Transverse colon (tissue), 4 donors: ENCODE measurements at regions not wholly inside any gene's neighbourhood (a gene's known extent, or its start where the extent isn't known, plus 50 kb on each side); places are given as distances from the start of the nearest gene placed in this dataset.

Source experiments
- DNase-seq: peaks from one replicate; pipeline ENCODE4 v3.0.0-alpha.2; 2019
- H3K27ac ChIP-seq, 4 donors: fragments of 200-600 bp; sonication (generic); 2 replicates each; pipeline ENCODE4 v1.5.1; 2016 to 2018; ENCODE audit warnings: inconsistent platforms in 4 of 4
- H3K27me3 ChIP-seq: fragments of 200-600 bp; sonication (generic); 2 replicates; pipeline ENCODE4 v1.5.1; 2017; ENCODE audit warnings: inconsistent platforms
- H3K36me3 ChIP-seq, 4 donors: fragments of 200-600 bp; sonication (generic); 2 replicates each; pipeline ENCODE4 v1.5.1; 2017 to 2019; ENCODE audit warnings: inconsistent platforms in 4 of 4
- H3K4me1 ChIP-seq, 4 donors: fragments of 200-600 bp; sonication (generic); 2 replicates each; pipeline ENCODE4 v1.5.1; 2017 to 2020; ENCODE audit warnings: inconsistent platforms in 4 of 4
- H3K4me3 ChIP-seq, 4 donors: fragments of 200-600 bp; sonication (generic); 1 replicate in 1 of 4; 2 replicates in 3 of 4; pipeline versions ENCODE4 v1.5.1 to v1.6.1; 2017 to 2019; ENCODE audit warnings: inconsistent platforms in 4 of 4
- H3K9me3 ChIP-seq, 2 donors: fragments of 200-600 bp; sonication (generic); 2 replicates each; pipeline ENCODE4 v1.5.1; 2017 to 2019; ENCODE audit warnings: inconsistent platforms in 2 of 2
- CTCF ChIP-seq, 5 experiments: fragments of 200-600 bp in 3 of 5; fragments of 450-650 bp in 2 of 5; sonication (generic) in 3 of 5; IDR thresholded peaks; 1 replicate in 2 of 5; 2 replicates in 3 of 5; pipeline ENCODE4 v1.5.1; 2016 to 2017; ENCODE audit warnings: antibody characterized with exemption in 5 of 5, inconsistent platforms in 3 of 5, mild to moderate bottlenecking in 2 of 5, moderate library complexity in 1 of 5
- EP300 ChIP-seq: sonication (generic); formaldehyde crosslinking; IDR thresholded peaks from one replicate; pipeline ENCODE4 v1.6.1; 2017; ENCODE audit warnings: antibody characterized with exemption, low read depth
- POLR2A ChIP-seq: fragments of 450-650 bp; IDR thresholded peaks from one replicate; pipeline ENCODE4 v1.6.1; 2016; ENCODE audit warnings: antibody characterized with exemption, mild to moderate bottlenecking, moderate library complexity
- POLR2AphosphoS5 ChIP-seq, 3 donors: sonication (generic); formaldehyde crosslinking; IDR thresholded peaks; one replicate each; pipeline ENCODE4 v1.6.1; 2016; ENCODE audit warnings: antibody characterized with exemption in 3 of 3
- WGBS, 2 donors: methylation state at CpG; one replicate each; pipeline ENCODE4 v1.1.5; 2018; ENCODE audit warnings: low coverage in 1 of 2; 5-methylcytosine and 5-hydroxymethylcytosine counted together
- in situ Hi-C, 4 donors: fragments of 200-750 bp; cut with MboI; loops; one replicate each; pipeline versions ENCODE4 v1.15.0 to v1.15.1; 2017; ENCODE audit warnings: low sequenced_read_pairs in 3 of 4, low pct_ligation_motif_present in 1 of 4, low pct_unique_long_range_greater_than_20kb in 1 of 4
- intact Hi-C: fragments of 100-400 bp; cut with DNase I; formaldehyde crosslinking; loops from one replicate; pipeline ENCODE4 v1.15.1; 2023; ENCODE audit warnings: low total_unique reads

- H3K27me3 ChIP-seq = no peaks in the 10 kb centered on the region
- no peaks in the 10 kb centered on the region for H3K36me3 ChIP-seq
- H3K4me3 ChIP-seq = no peak overlapping the region
- no peak overlapping the region for H3K27ac ChIP-seq
- H3K4me1 ChIP-seq = no peaks in the 10 kb centered on the region
- no peak for TF ChIP-seq POLR2A
- no peak for TF ChIP-seq POLR2AphosphoS5 (IDR thresholded peaks at IDR 0.05)
- TF ChIP-seq EP300 = no peak
- no peak for TF ChIP-seq CTCF (IDR thresholded peaks at IDR 0.05)
- intact Hi-C loops (no loop called here), in situ Hi-C loops (no loop called here)
- no peaks in the 10 kb centered on the region for H3K9me3 ChIP-seq
- WGBS, 2 donors = 92 to 100% methylated on average over 1 of the region's 1 CpG
- no peak for DNase-seq
Measured at GRCh38 chr2:45105050-45105582, 95.9 kb upstream of the SIX2 start.

- H3K27ac ChIP-seq = no peak overlapping the region
- WGBS, 2 donors = 33 to 75% methylated on average over 1 to 3 of the region's 3 CpGs
- TF ChIP-seq POLR2AphosphoS5 (IDR thresholded peaks at IDR 0.05) (no peak), POLR2A (no peak), CTCF (IDR thresholded peaks at IDR 0.05) (no peak), EP300 (no peak)
- in situ Hi-C loops = no loop called here
- H3K9me3 ChIP-seq = no peaks in the 10 kb centered on the region
- intact Hi-C loops = no loop called here
- H3K27me3 ChIP-seq = no peaks in the 10 kb centered on the region
- no peaks in the 10 kb centered on the region for H3K4me1 ChIP-seq
- no peak for DNase-seq
- H3K36me3 ChIP-seq = no peaks in the 10 kb centered on the region
- H3K4me3 ChIP-seq = no peak overlapping the region
Measured at GRCh38 chr2:45104429-45104828, 95.2 kb upstream of the SIX2 start.

GRCh38 chr2:45103351-45104345 is 94.4 kb upstream of the SIX2 start:
- Histone ChIP-seq H3K27me3 (no peaks in the 10 kb centered on the region), H3K9me3 (no peaks in the 10 kb centered on the region), H3K4me3 (no peak overlapping the region), H3K36me3 (no peaks in the 10 kb centered on the region), H3K4me1 (no peaks in the 10 kb centered on the region), H3K27ac (no peak overlapping the region)
- intact Hi-C loops (no loop called here), in situ Hi-C loops (no loop called here)
- no peak for TF ChIP-seq POLR2AphosphoS5 (IDR thresholded peaks at IDR 0.05)
- no peak for TF ChIP-seq CTCF (IDR thresholded peaks at IDR 0.05)
- TF ChIP-seq POLR2A = no peak
- TF ChIP-seq EP300 = no peak
- DNase-seq = no peak
- WGBS, 2 donors = 64 to 79% methylated on average over 6 to 8 of the region's 8 CpGs

GRCh38 chr2:45102579-45103117 is 93.4 kb upstream of the SIX2 start:
- Histone ChIP-seq H3K36me3 (no peaks in the 10 kb centered on the region), H3K9me3 (no peaks in the 10 kb centered on the region), H3K27ac (no peak overlapping the region), H3K4me1 (no peaks in the 10 kb centered on the region), H3K27me3 (no peaks in the 10 kb centered on the region), H3K4me3 (no peak overlapping the region)
- in situ Hi-C loops (no loop called here), intact Hi-C loops (no loop called here)
- TF ChIP-seq POLR2A = no peak
- no peak for TF ChIP-seq POLR2AphosphoS5 (IDR thresholded peaks at IDR 0.05)
- no peak for TF ChIP-seq EP300
- TF ChIP-seq CTCF (IDR thresholded peaks at IDR 0.05) = no peak
- 79 to 95% methylated on average over 2 to 3 of the region's 3 CpGs for WGBS, 2 donors
- no peak for DNase-seq
